Naive B cell (primary cell): ENCODE measurements at regions not wholly inside any gene's neighbourhood (a gene's known extent, or its start where the extent isn't known, plus 50 kb on each side); places are given as distances from the start of the nearest gene placed in this dataset.

ENCODE experiments used
- ATAC-seq, 2 donors: fragments of 150-1000 bp; cut with Tn5 transposase; 2 replicates each; pipeline ENCODE4 v1.10.0; 2021; ENCODE audit warnings: low read depth in 2 of 2, mild to moderate bottlenecking in 2 of 2, moderate library complexity in 2 of 2
- DNase-seq: peaks from one replicate; pipeline ENCODE4 v3.0.0; 2022
- H3K27ac Mint-ChIP-seq, 6 donors: one replicate each; pipeline ENCODE4 v1.8.0; 2020 to 2022; ENCODE audit warnings: mild to moderate bottlenecking in 6 of 6, mixed read lengths in 6 of 6, moderate library complexity in 5 of 6, inconsistent platforms in 2 of 6
- H3K27me3 Mint-ChIP-seq, 3 donors: one replicate each; pipeline ENCODE4 v1.8.0; 2021 to 2022; ENCODE audit warnings: mixed read lengths in 3 of 3, mild to moderate bottlenecking in 1 of 3
- H3K36me3 Mint-ChIP-seq, 2 donors: one replicate each; pipeline ENCODE4 v1.8.0; 2020 to 2022; ENCODE audit warnings: mixed read lengths in 2 of 2, inconsistent platforms in 1 of 2, mild to moderate bottlenecking in 1 of 2
- H3K4me1 Mint-ChIP-seq, 3 donors: one replicate each; pipeline ENCODE4 v1.8.0; 2020 to 2022; ENCODE audit warnings: mixed read lengths in 3 of 3, inconsistent platforms in 1 of 3, mild to moderate bottlenecking in 1 of 3, moderate library complexity in 1 of 3
- H3K4me3 Mint-ChIP-seq, 8 donors: one replicate each; pipeline ENCODE4 v1.8.0; 2020 to 2022; ENCODE audit warnings: mild to moderate bottlenecking in 8 of 8, mixed read lengths in 8 of 8, moderate library complexity in 8 of 8, inconsistent platforms in 2 of 8
- H3K9me3 Mint-ChIP-seq, 7 donors: one replicate each; pipeline ENCODE4 v1.8.0; 2020 to 2022; ENCODE audit warnings: mixed read lengths in 7 of 7, mild to moderate bottlenecking in 5 of 7, inconsistent platforms in 2 of 7, moderate library complexity in 1 of 7

GRCh38 chr17:36884495-36885152 is 52.7 kb upstream of the LHX1 start:
- ATAC-seq (no peak), DNase-seq (no peak)
- peaks cover 9 to 12% of the 10 kb centered on the region in 2 donors for H3K36me3 Mint-ChIP-seq
- peaks cover 0 to 4% (median 3%) of the 10 kb centered on the region in 3 donors for H3K4me1 Mint-ChIP-seq
- H3K4me3 Mint-ChIP-seq: peak overlapping the region in 2 of 8 donors; percentile 22 to 67
- peaks cover 53 to 68% (median 63%) of the 10 kb centered on the region in 3 donors for H3K27me3 Mint-ChIP-seq
- H3K27ac Mint-ChIP-seq: no peak overlapping the region
- peaks cover 1 to 20% (median 16%) of the 10 kb centered on the region in 7 donors for H3K9me3 Mint-ChIP-seq

- peaks cover 0 to 4% (median 3%) of the 10 kb centered on the region in 3 donors for H3K4me1 Mint-ChIP-seq
These were observed 52.0 kb upstream of the LHX1 start for GRCh38 chr17:36885153-36885735.

GRCh38 chr17:36885771-36886377 is 51.4 kb upstream of the LHX1 start:
- peaks cover 50 to 72% (median 72%) of the 10 kb centered on the region in 3 donors for H3K27me3 Mint-ChIP-seq
- peak overlapping the region in 1 of 8 donors; percentile 5 for H3K4me3 Mint-ChIP-seq

More at GRCh38 chr17:36885153-36885735, 52.0 kb upstream of the LHX1 start:
- H3K27ac Mint-ChIP-seq: no peak overlapping the region
- no peak for ATAC-seq
- no peak for DNase-seq
- H3K27me3 Mint-ChIP-seq: peaks cover 53 to 72% (median 69%) of the 10 kb centered on the region in 3 donors
- peaks cover 9 to 12% of the 10 kb centered on the region in 2 donors for H3K36me3 Mint-ChIP-seq
- peaks cover 1 to 20% (median 16%) of the 10 kb centered on the region in 7 donors for H3K9me3 Mint-ChIP-seq
- no peak overlapping the region for H3K4me3 Mint-ChIP-seq

More at GRCh38 chr17:36885771-36886377, 51.4 kb upstream of the LHX1 start:
- H3K4me1 Mint-ChIP-seq: peaks cover 0 to 4% (median 3%) of the 10 kb centered on the region in 3 donors
- ATAC-seq (no peak), DNase-seq (no peak)
- H3K9me3 Mint-ChIP-seq: peaks cover 1 to 17% (median 13%) of the 10 kb centered on the region in 7 donors
- peaks cover 9 to 12% of the 10 kb centered on the region in 2 donors for H3K36me3 Mint-ChIP-seq
- H3K27ac Mint-ChIP-seq: no peak overlapping the region
